CD4-positive, alpha-beta T cell (primary cell): ENCODE measurements at regions not wholly inside any gene's neighbourhood (a gene's known extent, or its start where the extent isn't known, plus 50 kb on each side); places are given as distances from the start of the nearest gene placed in this dataset.

ENCODE experiments used
- ATAC-seq: fragments of 200-7000 bp; cut with Tn5 transposase; one replicate; pipeline ENCODE4 v1.10.0; 2022; ENCODE audit warnings: mild to moderate bottlenecking; ENCODE audit not compliant: poor library complexity
- CTCF ChIA-PET: fragments of 350-600 bp; sonication (Branson Sonifier 250); formaldehyde crosslinking; loops from one replicate; lab custom pipeline; 2021; ENCODE audit warnings: antibody characterized with exemption, inconsistent platforms; lab: Charles Lee
- POLR2A ChIA-PET: fragments of 350-600 bp; sonication (Branson Sonifier 250); formaldehyde crosslinking; loops from one replicate; lab custom pipeline; 2021; ENCODE audit warnings: antibody characterized with exemption, inconsistent platforms; lab: Charles Lee
- DNase-seq, 14 experiments: peaks; one replicate each; pipeline ENCODE4 v3.0.0-alpha.2; 2013 to 2020; ENCODE audit warnings: mixed read lengths in 2 of 14
- H3K27ac ChIP-seq, 2 donors: one replicate each; pipeline versions ENCODE4 v1.5.1 to v1.7.0; 2013; ENCODE audit warnings: low read length in 2 of 2, low read depth in 1 of 2, mild to moderate bottlenecking in 1 of 2
- H3K27me3 ChIP-seq, 2 experiments: 1 replicate in 1 of 2; 2 replicates in 1 of 2; pipeline versions ENCODE4 v1.6.1 to v1.7.0; 2013; ENCODE audit warnings: low read length in 2 of 2, control low read depth in 1 of 2, mild to moderate bottlenecking in 1 of 2, moderate library complexity in 1 of 2; ENCODE audit not compliant: insufficient read depth in 2 of 2, control insufficient read depth in 1 of 2
- H3K36me3 ChIP-seq: one replicate; pipeline ENCODE4 v1.6.1; 2013; ENCODE audit warnings: low read length, control low read depth; ENCODE audit not compliant: insufficient read depth
- H3K4me1 ChIP-seq: one replicate; pipeline ENCODE4 v1.6.1; 2013; ENCODE audit warnings: low read length, control low read depth; ENCODE audit not compliant: insufficient read depth
- H3K4me3 ChIP-seq: one replicate; pipeline ENCODE4 v1.5.1; 2013; ENCODE audit warnings: mild to moderate bottlenecking, low read length, moderate library complexity
- H3K9me3 ChIP-seq, 2 experiments: 1 replicate in 1 of 2; 2 replicates in 1 of 2; pipeline versions ENCODE4 v1.6.1 to v1.7.0; 2013; ENCODE audit warnings: low read length in 2 of 2, mild to moderate bottlenecking in 2 of 2, control low read depth in 1 of 2, moderate library complexity in 1 of 2; ENCODE audit not compliant: control insufficient read depth in 1 of 2, insufficient read depth in 1 of 2
- H3K27ac Mint-ChIP-seq: one replicate; pipeline ENCODE4 v1.8.0; 2020; ENCODE audit warnings: mixed read lengths
- H3K27me3 Mint-ChIP-seq: one replicate; pipeline ENCODE4 v1.8.0; 2021; ENCODE audit warnings: mixed read lengths
- H3K36me3 Mint-ChIP-seq: one replicate; pipeline ENCODE4 v1.8.0; 2021; ENCODE audit warnings: low read depth, mixed read lengths
- H3K4me1 Mint-ChIP-seq: one replicate; pipeline ENCODE4 v1.8.0; 2021; ENCODE audit warnings: low read depth, mixed read lengths
- H3K4me3 Mint-ChIP-seq: one replicate; pipeline ENCODE4 v1.8.0; 2020; ENCODE audit warnings: mild to moderate bottlenecking, mixed read lengths
- H3K9me3 Mint-ChIP-seq: one replicate; pipeline ENCODE4 v1.8.0; 2020; ENCODE audit warnings: mixed read lengths
- intact Hi-C, 2 experiments: fragments of 100-400 bp; cut with DNase I in 1 of 2; cut with micrococcal nuclease in 1 of 2; formaldehyde crosslinking; loops; one replicate each; pipeline versions ENCODE4 v1.15.1 to v1.9.0; 2023 to 2025; cut with DNase I, micrococcal nuclease
- TF ChIP-seq, protein P1 (sequence below): fragments of 200-600 bp; IDR thresholded peaks from one replicate; pipeline ENCODE4 v1.8.0; 2022; ENCODE audit warnings: antibody characterized with exemption, mild to moderate bottlenecking

DNA sequence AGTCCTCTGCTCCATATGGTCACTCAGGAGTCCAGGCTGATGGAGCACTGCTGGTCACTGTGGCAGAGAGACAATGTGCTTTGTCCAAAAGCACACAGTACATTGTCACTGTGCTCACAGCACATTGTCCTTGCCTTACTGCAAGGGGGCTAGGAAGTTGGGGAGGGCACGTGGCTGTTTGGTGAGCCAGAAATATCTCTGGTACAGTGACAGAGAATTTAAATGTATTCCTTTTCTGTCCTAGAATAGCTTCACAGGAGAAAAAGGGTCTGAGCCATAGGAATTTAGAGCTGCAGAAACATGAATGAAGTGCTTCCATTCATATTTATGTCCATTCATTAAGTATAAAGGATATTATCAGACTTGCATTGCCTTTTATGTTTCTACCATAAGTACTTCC, 110.8 kb upstream of the TRIM2 start:
- H3K36me3 Mint-ChIP-seq = no peaks in the 10 kb centered on the region
- POLR2A ChIA-PET = no interaction called here
- Histone ChIP-seq H3K4me3 (no peak overlapping the region), H3K27ac (no peak overlapping the region), H3K27me3 (no peaks in the 10 kb centered on the region), H3K36me3 (no peaks in the 10 kb centered on the region), H3K4me1 (peaks cover 8% of the 10 kb centered on the region), H3K9me3 (no peaks in the 10 kb centered on the region)
- CTCF ChIA-PET = interaction anchor here (1.1 kb wide), 1 partner anchor 8 kb away, joined by 6 read pairs; no protein-coding TSS in a partner anchor
- H3K9me3 Mint-ChIP-seq = no peaks in the 10 kb centered on the region
- TF ChIP-seq, protein P1, sequence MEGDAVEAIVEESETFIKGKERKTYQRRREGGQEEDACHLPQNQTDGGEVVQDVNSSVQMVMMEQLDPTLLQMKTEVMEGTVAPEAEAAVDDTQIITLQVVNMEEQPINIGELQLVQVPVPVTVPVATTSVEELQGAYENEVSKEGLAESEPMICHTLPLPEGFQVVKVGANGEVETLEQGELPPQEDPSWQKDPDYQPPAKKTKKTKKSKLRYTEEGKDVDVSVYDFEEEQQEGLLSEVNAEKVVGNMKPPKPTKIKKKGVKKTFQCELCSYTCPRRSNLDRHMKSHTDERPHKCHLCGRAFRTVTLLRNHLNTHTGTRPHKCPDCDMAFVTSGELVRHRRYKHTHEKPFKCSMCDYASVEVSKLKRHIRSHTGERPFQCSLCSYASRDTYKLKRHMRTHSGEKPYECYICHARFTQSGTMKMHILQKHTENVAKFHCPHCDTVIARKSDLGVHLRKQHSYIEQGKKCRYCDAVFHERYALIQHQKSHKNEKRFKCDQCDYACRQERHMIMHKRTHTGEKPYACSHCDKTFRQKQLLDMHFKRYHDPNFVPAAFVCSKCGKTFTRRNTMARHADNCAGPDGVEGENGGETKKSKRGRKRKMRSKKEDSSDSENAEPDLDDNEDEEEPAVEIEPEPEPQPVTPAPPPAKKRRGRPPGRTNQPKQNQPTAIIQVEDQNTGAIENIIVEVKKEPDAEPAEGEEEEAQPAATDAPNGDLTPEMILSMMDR = no peak
- DNase-seq (no peak), ATAC-seq (no peak)
- no peaks in the 10 kb centered on the region for H3K27me3 Mint-ChIP-seq
- peaks cover 8% of the 10 kb centered on the region for H3K4me1 Mint-ChIP-seq
- no peak overlapping the region for H3K27ac Mint-ChIP-seq
- intact Hi-C loops = no loop called here
- H3K4me3 Mint-ChIP-seq = no peak overlapping the region

DNA sequence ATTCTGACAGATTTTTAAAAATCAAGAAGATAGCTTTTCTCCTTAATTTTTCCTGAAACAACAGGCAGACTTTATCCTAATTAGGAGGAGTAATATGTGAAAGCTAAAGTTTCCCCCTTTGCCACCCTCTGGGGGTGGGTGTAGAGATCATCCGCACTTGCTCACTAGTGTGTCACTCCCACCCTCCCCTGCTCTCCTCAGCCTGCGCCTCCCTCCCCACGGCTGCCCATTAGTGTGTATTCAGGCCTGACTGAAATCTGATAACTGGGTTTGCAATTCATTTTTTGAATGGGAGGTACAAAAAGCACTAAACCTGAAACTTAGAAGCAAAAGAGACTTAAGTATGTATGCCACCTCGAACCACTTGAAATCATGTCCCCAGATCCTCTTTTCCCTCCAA, 110.4 kb upstream of the TRIM2 start:
- POLR2A ChIA-PET = no interaction called here
- H3K36me3 Mint-ChIP-seq = no peaks in the 10 kb centered on the region
- Histone ChIP-seq H3K27me3 (no peaks in the 10 kb centered on the region), H3K9me3 (no peaks in the 10 kb centered on the region), H3K36me3 (no peaks in the 10 kb centered on the region), H3K27ac (no peak overlapping the region), H3K4me3 (no peak overlapping the region), H3K4me1 (peaks cover 8% of the 10 kb centered on the region)
- DNase-seq = no peak
- intact Hi-C loops = no loop called here
- H3K4me1 Mint-ChIP-seq = peaks cover 8% of the 10 kb centered on the region
- no peak overlapping the region for H3K27ac Mint-ChIP-seq
- TF ChIP-seq, protein P1 = no peak
- no peaks in the 10 kb centered on the region for H3K9me3 Mint-ChIP-seq
- CTCF ChIA-PET = interaction anchor here (1.1 kb wide), 1 partner anchor 9 kb away, joined by 6 read pairs; no protein-coding TSS in a partner anchor
- H3K4me3 Mint-ChIP-seq = no peak overlapping the region
- H3K27me3 Mint-ChIP-seq = no peaks in the 10 kb centered on the region
- no peak for ATAC-seq

DNA sequence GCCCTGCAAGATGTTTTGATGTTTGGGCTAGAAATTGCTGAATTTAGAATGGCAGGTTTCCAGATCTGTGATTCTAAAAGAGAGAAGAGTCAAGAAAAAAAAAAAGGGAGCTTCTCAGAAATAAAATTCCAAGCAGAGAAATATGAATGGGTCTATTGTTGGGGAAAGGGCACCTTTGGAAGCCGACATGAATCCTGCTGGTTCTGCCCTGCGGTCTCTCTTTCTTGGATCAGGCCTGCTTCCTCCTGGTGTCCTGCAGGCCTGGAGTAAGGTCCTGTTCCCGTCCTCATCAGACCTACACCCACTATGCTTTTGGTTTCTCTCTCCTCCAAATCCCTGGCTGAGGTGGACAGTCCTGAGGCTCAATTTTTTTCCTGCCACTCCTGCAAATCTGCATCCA, 109.8 kb upstream of the TRIM2 start:
- H3K27me3 Mint-ChIP-seq = no peaks in the 10 kb centered on the region
- ATAC-seq = no peak
- H3K27ac ChIP-seq = no peak overlapping the region
- H3K9me3 ChIP-seq = no peaks in the 10 kb centered on the region
- POLR2A ChIA-PET = no interaction called here
- TF ChIP-seq, protein P1 = no peak
- no peak overlapping the region for H3K27ac Mint-ChIP-seq
- no peaks in the 10 kb centered on the region for H3K27me3 ChIP-seq
- no peak overlapping the region for H3K4me3 ChIP-seq
- no peaks in the 10 kb centered on the region for H3K36me3 ChIP-seq
- H3K4me1 ChIP-seq = peaks cover 8% of the 10 kb centered on the region
- no peak overlapping the region for H3K4me3 Mint-ChIP-seq
- no peaks in the 10 kb centered on the region for H3K9me3 Mint-ChIP-seq
- CTCF ChIA-PET = no interaction called here
- no peaks in the 10 kb centered on the region for H3K36me3 Mint-ChIP-seq
- no peak for DNase-seq
- peaks cover 8% of the 10 kb centered on the region for H3K4me1 Mint-ChIP-seq
- intact Hi-C loops = no loop called here
